ENCODE measurements at regions not wholly inside any gene's neighbourhood (a gene's known extent, or its start where the extent isn't known, plus 50 kb on each side); places are given as distances from the start of the nearest gene placed in this dataset.
"Not testable (repeated sequence)": the region's sequence is repeated elsewhere in the genome, so short reads cannot be mapped to it uniquely, and the experiment has no call there.

DNA sequence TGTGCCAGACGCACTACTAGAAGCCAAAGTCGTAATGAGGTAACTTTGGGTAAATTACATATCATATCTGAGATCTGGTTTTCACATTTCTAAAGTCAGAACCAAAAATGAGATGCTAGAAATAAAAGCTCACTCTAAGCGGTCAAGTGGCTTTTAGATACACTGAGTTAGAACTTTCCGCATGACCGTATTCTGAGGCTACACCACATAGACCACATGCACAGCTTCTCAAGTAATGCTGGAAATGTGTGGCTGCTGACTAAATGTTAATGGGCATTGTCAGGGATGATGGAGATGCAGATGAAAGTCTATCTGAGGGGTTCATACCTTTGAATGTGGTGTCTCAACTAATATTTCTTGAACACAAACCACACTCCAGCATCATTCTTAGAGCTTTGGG is 316.8 kb downstream of the ANAPC1 start:
- not testable (repeated sequence) for TF ChIP-seq CTCF, EZH2phosphoT487 (IDR thresholded peaks at IDR 0.05)

Measured in neural progenitor cell (in vitro differentiated cells).